ENCODE measurements at regions not wholly inside any gene's neighbourhood (a gene's known extent, or its start where the extent isn't known, plus 50 kb on each side); places are given as distances from the start of the nearest gene placed in this dataset.
"Not testable (repeated sequence)": the region's sequence is repeated elsewhere in the genome, so short reads cannot be mapped to it uniquely, and the experiment has no call there.

DNA sequence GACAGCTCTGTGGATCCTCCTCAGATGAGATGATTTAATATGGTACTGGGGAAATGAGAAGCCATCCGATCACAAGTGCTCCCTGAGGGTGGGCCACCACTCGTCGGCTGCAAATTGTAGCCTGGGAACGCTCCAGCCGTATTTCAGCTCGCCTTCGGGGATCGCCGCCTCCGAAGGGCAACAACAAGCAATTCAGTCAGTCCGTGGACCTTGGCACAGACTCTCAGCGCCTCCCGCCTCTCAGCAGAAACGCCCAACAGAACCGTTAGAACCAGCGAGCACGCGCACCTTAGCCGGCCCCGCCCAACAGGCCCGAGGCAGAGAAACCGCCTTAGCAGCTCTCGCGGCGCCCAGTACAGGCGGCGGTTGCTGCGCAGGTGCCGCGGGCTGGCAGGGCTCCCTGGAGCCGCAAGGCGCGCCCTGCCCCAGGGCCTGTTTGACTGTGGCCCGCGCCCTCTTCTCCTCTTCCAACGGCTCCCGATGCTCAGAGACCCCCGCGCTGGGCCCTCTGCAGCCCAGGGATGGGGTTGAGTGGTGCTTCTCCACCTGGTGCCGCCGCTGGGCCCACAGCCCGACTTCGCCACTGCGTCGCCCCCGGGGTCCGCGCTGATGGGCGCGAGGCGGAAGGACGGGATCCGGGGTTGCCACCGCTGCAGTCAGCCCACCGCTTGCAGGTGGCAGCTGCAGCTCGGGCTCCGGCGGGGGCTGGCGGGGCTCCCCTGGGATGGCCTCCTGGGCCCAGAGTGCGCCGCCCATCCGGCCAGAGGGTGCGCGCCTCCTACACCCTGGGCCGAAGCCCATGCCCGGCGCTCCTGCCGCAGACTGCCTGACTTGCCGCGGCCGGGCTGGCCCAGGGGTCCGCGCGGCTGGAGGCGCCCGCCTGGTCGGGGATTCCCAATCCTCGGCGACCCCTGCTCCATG, 77.9 kb upstream of the PABPC3 start:
- peak; percentile 21 to 62 for DNase-seq
- H3K27ac ChIP-seq (ENCODE audit: low read length); H3K4me1 ChIP-seq (ENCODE audit: control insufficient read depth, insufficient read depth, low read length); H3K9me3 ChIP-seq (ENCODE audit: control insufficient read depth, low read depth, low read length); H3K36me3 ChIP-seq (ENCODE audit: control insufficient read depth, insufficient read depth, low read length); H3K4me3 ChIP-seq (ENCODE audit: low read length): not testable (repeated sequence)
- no CpG with 5 or more reads among the region's 79 CpGs for WGBS (ENCODE audit: insufficient coverage, low lambda C conversion rate)
- peaks cover 24% of the 10 kb centered on the region for H3K27me3 ChIP-seq (ENCODE audit: control insufficient read depth, insufficient read depth, low read length)

DNA sequence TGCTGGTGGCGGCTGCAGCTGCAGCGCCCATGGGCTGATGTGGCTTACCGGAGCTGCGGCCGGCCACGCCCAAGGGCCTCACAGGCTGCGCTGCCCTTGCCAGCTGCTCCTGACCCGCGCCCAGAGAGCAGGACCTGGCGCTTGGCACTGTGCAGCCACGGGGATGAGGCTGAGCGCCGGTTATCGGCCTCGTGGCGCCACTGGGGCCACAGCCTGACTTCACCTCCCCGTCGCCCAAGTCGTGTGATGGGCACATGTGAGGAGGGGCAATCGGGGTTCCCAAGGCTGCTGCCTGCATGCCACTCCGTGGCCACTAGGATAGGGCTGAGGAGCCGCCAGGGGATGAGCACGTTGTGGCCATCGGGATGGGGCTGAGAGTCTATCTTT, 77.2 kb upstream of the PABPC3 start:
- H3K9me3 ChIP-seq (ENCODE audit: control insufficient read depth, low read depth, low read length): no peaks in the 10 kb centered on the region
- no peak for DNase-seq

DNA sequence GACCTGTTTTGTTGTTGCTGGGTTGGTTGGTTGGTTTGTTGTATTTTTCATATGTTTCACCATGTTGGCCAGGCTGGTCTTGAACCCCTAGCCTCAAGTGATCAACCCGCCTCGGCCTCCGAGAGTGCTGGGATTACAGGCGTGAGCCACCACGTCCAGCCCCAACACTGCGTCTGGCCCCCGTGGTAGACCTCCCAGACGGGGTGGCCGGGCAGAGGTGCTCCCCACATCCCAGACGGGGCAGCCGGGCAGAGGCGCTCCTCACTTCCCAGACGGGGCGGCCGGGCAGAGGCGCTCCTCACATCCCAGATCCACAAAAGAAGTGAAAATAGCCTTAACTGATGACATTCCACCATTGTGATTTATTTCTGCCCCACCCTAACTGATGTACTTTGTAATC, 76.2 kb upstream of the PABPC3 start:
- not testable (repeated sequence) for H3K9me3 ChIP-seq (ENCODE audit: control insufficient read depth, low read depth, low read length); H3K27ac ChIP-seq (ENCODE audit: low read length); H3K36me3 ChIP-seq (ENCODE audit: control insufficient read depth, insufficient read depth, low read length); H3K4me3 ChIP-seq (ENCODE audit: low read length); H3K4me1 ChIP-seq (ENCODE audit: control insufficient read depth, insufficient read depth, low read length); DNase-seq
- peaks cover 24% of the 10 kb centered on the region for H3K27me3 ChIP-seq (ENCODE audit: control insufficient read depth, insufficient read depth, low read length)
- no CpG with 5 or more reads among the region's 16 CpGs for WGBS (ENCODE audit: insufficient coverage, low lambda C conversion rate)

More for the DNA sequence above, 77.2 kb upstream of the PABPC3 start:
- no peak overlapping the region for H3K4me3 ChIP-seq (ENCODE audit: low read length)
- no peaks in the 10 kb centered on the region for H3K36me3 ChIP-seq (ENCODE audit: control insufficient read depth, insufficient read depth, low read length)
- H3K27me3 ChIP-seq (ENCODE audit: control insufficient read depth, insufficient read depth, low read length): peaks cover 24% of the 10 kb centered on the region
- no CpG with 5 or more reads among the region's 24 CpGs for WGBS (ENCODE audit: insufficient coverage, low lambda C conversion rate)
- H3K4me1 ChIP-seq (ENCODE audit: control insufficient read depth, insufficient read depth, low read length): no peaks in the 10 kb centered on the region
- no peak overlapping the region for H3K27ac ChIP-seq (ENCODE audit: low read length)

DNA sequence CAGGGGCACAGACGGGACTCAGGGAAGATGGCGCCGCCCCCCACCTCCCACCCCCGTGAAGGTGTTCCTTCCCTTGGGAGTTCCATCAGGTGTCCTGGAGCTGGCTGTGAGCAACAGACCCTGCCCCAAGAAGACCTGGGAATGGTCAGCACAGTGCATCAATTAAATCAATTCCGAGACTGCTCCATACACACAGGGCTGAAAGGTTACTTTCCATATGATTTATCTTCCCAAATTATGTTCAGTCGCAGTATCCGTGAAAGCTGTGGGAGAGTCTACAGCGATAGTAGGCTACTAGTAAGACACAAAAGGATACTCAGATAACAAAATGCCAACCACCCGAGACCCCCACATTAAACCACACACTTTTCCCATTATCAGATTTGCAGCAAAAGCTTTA, 71.8 kb upstream of the PABPC3 start:
- no peak for DNase-seq
- Histone ChIP-seq H3K36me3 (ENCODE audit: control insufficient read depth, insufficient read depth, low read length) (no peaks in the 10 kb centered on the region), H3K27me3 (ENCODE audit: control insufficient read depth, insufficient read depth, low read length) (peaks cover 9% of the 10 kb centered on the region), H3K9me3 (ENCODE audit: control insufficient read depth, low read depth, low read length) (no peaks in the 10 kb centered on the region), H3K27ac (ENCODE audit: low read length) (no peak overlapping the region), H3K4me3 (ENCODE audit: low read length) (no peak overlapping the region), H3K4me1 (ENCODE audit: control insufficient read depth, insufficient read depth, low read length) (no peaks in the 10 kb centered on the region)
- 82% methylated on average over 4 of the region's 9 CpGs for WGBS (ENCODE audit: insufficient coverage, low lambda C conversion rate)

DNA sequence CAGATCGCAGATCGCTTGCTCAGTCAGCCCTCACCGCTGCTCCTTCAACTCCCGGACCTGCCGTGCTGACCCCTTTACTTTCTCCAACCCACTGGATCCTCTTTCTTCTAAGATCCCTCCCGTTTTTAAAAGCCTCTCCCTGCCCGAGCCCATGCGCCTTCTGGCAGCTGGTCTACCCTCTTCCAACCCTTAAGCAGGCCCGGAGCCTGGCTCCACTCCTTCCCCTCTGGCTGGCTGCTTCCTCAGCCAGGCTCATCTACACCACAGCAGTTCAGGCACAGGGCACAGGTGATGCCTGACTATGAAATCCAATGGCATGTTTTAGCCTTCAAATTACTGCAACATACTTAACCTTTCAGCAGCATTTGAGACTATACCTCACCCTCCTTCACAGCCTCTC, 63.8 kb upstream of the PABPC3 start:
- Histone ChIP-seq H3K27ac (ENCODE audit: low read length) (no peak overlapping the region), H3K27me3 (ENCODE audit: control insufficient read depth, insufficient read depth, low read length) (no peaks in the 10 kb centered on the region), H3K36me3 (ENCODE audit: control insufficient read depth, insufficient read depth, low read length) (no peaks in the 10 kb centered on the region), H3K9me3 (ENCODE audit: control insufficient read depth, low read depth, low read length) (no peaks in the 10 kb centered on the region), H3K4me1 (ENCODE audit: control insufficient read depth, insufficient read depth, low read length) (no peaks in the 10 kb centered on the region), H3K4me3 (ENCODE audit: low read length) (no peak overlapping the region)
- DNase-seq: no peak
- WGBS (ENCODE audit: insufficient coverage, low lambda C conversion rate): 80% methylated on average over 1 of the region's 9 CpGs

DNA sequence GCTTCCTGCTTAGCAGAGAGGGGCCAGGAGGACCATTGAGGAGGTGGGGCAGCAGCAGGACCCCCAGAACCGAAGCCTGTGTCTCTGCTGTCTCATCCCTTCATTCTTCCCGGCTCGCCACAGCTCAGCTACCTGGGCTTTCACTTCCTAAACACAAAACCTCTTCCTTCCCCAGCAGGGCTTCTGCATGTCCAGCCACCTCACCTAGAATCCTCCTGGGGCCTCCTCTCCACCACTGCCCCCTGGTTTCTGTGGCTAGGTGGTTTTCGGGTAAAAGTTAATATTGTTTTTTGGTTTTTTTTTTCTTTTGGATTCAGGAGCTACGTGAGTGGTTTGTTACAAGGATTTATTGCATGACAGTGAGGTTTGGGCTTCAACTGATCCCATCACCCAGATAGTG, 61.8 kb upstream of the PABPC3 start:
- 60% methylated on average over 1 of the region's 5 CpGs for WGBS (ENCODE audit: insufficient coverage, low lambda C conversion rate)
- no peaks in the 10 kb centered on the region for H3K9me3 ChIP-seq (ENCODE audit: control insufficient read depth, low read depth, low read length)
- H3K4me3 ChIP-seq (ENCODE audit: low read length): no peak overlapping the region
- no peaks in the 10 kb centered on the region for H3K4me1 ChIP-seq (ENCODE audit: control insufficient read depth, insufficient read depth, low read length)
- DNase-seq: no peak
- peaks cover 2% of the 10 kb centered on the region for H3K27me3 ChIP-seq (ENCODE audit: control insufficient read depth, insufficient read depth, low read length)
- no peaks in the 10 kb centered on the region for H3K36me3 ChIP-seq (ENCODE audit: control insufficient read depth, insufficient read depth, low read length)
- H3K27ac ChIP-seq (ENCODE audit: low read length): no peak overlapping the region

DNA sequence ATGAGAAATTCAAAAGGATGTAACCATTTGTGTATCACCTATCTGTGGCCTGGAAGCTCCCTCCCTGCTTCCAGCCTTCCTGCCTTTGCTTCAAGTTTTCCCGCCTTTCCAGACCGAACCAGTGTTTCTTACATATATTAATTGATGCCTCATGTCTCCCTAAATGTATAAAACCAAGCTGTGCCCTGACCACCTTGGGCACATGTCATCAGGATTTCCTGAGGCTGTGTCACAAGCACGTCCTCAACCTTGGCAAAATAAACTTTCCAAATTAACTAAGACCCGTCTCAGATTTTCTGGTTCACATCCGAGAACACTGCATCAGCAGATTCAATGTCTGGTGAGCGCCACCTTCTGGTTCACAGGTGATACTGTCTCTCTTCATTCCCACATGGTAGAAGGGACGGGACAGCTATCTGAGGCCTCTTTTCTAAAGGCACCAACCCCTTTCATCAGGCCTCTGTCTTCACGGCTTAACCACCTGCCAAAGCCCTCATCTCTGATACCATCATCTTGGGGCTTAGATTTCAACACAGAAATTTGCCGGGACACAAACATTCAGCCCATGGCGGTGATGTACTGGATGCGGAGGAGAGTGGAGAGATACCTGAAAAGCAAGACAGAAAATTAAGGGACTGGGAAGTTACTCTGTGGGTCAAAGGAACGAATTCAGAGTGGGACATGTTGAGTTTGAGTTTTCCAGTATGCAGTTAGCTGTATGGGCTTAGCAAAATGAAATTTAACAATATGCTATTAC, 58.7 kb upstream of the PABPC3 start:
- Histone ChIP-seq H3K27ac (ENCODE audit: low read length) (no peak overlapping the region), H3K4me1 (ENCODE audit: control insufficient read depth, insufficient read depth, low read length) (no peaks in the 10 kb centered on the region), H3K9me3 (ENCODE audit: control insufficient read depth, low read depth, low read length) (no peaks in the 10 kb centered on the region), H3K27me3 (ENCODE audit: control insufficient read depth, insufficient read depth, low read length) (peaks cover 15% of the 10 kb centered on the region), H3K36me3 (ENCODE audit: control insufficient read depth, insufficient read depth, low read length) (no peaks in the 10 kb centered on the region), H3K4me3 (ENCODE audit: low read length) (no peak overlapping the region)
- WGBS (ENCODE audit: insufficient coverage, low lambda C conversion rate): no CpG with 5 or more reads among the region's 12 CpGs
- DNase-seq: peak; percentile 7 to 22

DNA sequence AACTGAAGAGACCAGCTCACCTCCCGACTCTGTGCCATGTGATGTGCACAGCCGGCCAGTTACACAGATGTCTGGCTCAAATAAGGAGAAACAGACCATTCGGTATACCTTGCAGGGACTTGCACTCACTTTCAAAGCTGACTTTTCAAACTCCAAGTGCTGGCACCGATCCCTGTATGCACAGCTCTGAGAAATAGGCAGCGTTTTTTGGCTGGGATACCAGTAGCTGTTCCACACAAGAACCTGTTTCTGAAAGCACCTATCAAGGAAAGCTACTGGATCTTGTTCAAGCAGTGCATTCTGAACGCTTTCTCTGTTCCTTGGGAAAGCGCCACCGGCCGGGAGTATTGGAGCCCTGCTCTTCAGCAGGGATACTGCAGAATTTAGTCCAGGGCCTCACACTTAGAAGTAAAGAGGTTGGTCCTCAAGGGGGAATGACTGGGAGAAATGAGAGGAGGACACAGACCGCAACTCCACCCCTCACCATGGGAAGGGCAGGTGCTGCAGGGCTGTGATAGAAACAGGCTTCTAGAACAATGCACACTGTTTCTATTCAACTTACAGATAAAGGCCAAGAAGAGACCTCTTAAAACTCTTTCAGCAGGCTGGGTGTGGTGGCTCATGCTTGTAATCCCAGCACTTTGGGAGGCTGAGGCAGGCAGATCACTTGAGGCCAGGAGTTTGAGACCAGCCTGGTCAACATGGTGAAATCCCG, 53.6 kb upstream of the PABPC3 start:
- H3K4me3 ChIP-seq (ENCODE audit: low read length): no peak overlapping the region
- no peak for DNase-seq
- WGBS (ENCODE audit: insufficient coverage, low lambda C conversion rate): no CpG with 5 or more reads among the region's 11 CpGs
- H3K27ac ChIP-seq (ENCODE audit: low read length): no peak overlapping the region
- H3K36me3 ChIP-seq (ENCODE audit: control insufficient read depth, insufficient read depth, low read length): no peaks in the 10 kb centered on the region
- H3K9me3 ChIP-seq (ENCODE audit: control insufficient read depth, low read depth, low read length): no peaks in the 10 kb centered on the region
- no peaks in the 10 kb centered on the region for H3K4me1 ChIP-seq (ENCODE audit: control insufficient read depth, insufficient read depth, low read length)
- H3K27me3 ChIP-seq (ENCODE audit: control insufficient read depth, insufficient read depth, low read length): peaks cover 42% of the 10 kb centered on the region

DNA sequence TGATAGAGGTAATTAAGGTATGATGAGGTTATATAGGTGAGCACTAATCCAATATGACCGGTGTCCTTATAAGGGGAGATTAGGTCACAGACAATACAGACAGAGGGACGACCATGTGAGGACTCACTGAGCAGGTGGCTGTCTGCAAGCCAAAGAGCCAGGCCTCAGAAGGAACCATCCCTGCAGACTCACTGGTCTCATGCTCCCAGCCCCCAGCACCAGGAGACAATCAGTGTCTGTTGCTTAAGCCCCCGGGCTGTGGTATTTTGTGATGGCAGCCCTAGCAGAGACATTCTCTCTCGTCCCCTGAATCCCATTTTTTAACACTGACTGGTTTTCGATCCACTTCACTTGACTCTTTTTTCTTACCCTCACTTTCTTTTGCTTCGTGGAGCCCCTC, 51.9 kb upstream of the PABPC3 start:
- Histone ChIP-seq H3K27ac (ENCODE audit: low read length) (no peak overlapping the region), H3K4me3 (ENCODE audit: low read length) (no peak overlapping the region), H3K36me3 (ENCODE audit: control insufficient read depth, insufficient read depth, low read length) (no peaks in the 10 kb centered on the region), H3K9me3 (ENCODE audit: control insufficient read depth, low read depth, low read length) (no peaks in the 10 kb centered on the region), H3K27me3 (ENCODE audit: control insufficient read depth, insufficient read depth, low read length) (peaks cover 55% of the 10 kb centered on the region), H3K4me1 (ENCODE audit: control insufficient read depth, insufficient read depth, low read length) (no peaks in the 10 kb centered on the region)
- WGBS (ENCODE audit: insufficient coverage, low lambda C conversion rate): 93% methylated on average over 2 of the region's 6 CpGs
- DNase-seq: no peak
